H1 (cell line): ENCODE measurements at regions not wholly inside any gene's neighbourhood (a gene's known extent, or its start where the extent isn't known, plus 50 kb on each side); places are given as distances from the start of the nearest gene placed in this dataset.

Experiments
- CTCF ChIA-PET: fragments of 300-600 bp; sonication (Branson Sonifier 250); formaldehyde crosslinking; loops from one replicate; lab custom pipeline; 2021; ENCODE audit not compliant: partially characterized antibody; lab: Charles Lee
- POLR2A ChIA-PET: fragments of 300-600 bp; sonication (Branson Sonifier 250); formaldehyde crosslinking; loops from one replicate; lab custom pipeline; 2021; ENCODE audit warnings: inconsistent platforms; ENCODE audit not compliant: partially characterized antibody; lab: Charles Lee
- DNase-seq, 2 experiments: peaks; one replicate each; pipeline versions ENCODE4 v3.0.0 to v3.0.0-alpha.2; 2010 to 2022; ENCODE audit warnings: low spot score in 2 of 2, low read depth in 1 of 2, mixed read lengths in 1 of 2
- FAIRE-seq: peaks from 2 replicates; lab custom pipeline; 2011; peaks lifted over from hg19 to GRCh38; lab: Jason Lieb, UNC
- H2AFZ ChIP-seq: 2 replicates; pipeline ENCODE4 v1.8.1; 2012; ENCODE audit warnings: low read length, inconsistent platforms
- H2AK5ac ChIP-seq: 2 replicates; pipeline ENCODE4 v1.6.1; 2013; ENCODE audit warnings: low read depth, low read length
- H2BK120ac ChIP-seq: replicated peaks from 2 replicates; pipeline ENCODE3; 2013; ENCODE audit warnings: low read depth, low read length, inconsistent platforms
- H2BK12ac ChIP-seq: 2 replicates; pipeline ENCODE4 v1.6.1; 2013; ENCODE audit warnings: low read depth, low read length
- H2BK15ac ChIP-seq: 2 replicates; pipeline ENCODE4 v1.6.1; 2013; ENCODE audit warnings: low read length
- H2BK20ac ChIP-seq: 2 replicates; pipeline ENCODE4 v1.6.1; 2013; ENCODE audit warnings: low read length
- H2BK5ac ChIP-seq: 2 replicates; pipeline ENCODE4 v1.6.1; 2013; ENCODE audit warnings: low read depth, low read length
- H3K14ac ChIP-seq: 2 replicates; pipeline ENCODE4 v1.6.1; 2013; ENCODE audit warnings: inconsistent platforms; ENCODE audit not compliant: insufficient read length
- H3K18ac ChIP-seq: 2 replicates; pipeline ENCODE4 v1.6.1; 2013; ENCODE audit warnings: low read length; ENCODE audit errors: extremely low read depth
- H3K23ac ChIP-seq: 2 replicates; pipeline ENCODE4 v1.6.1; 2013; ENCODE audit warnings: inconsistent platforms; ENCODE audit not compliant: insufficient read length
- H3K23me2 ChIP-seq: 2 replicates; pipeline ENCODE4 v1.6.1; 2013; ENCODE audit warnings: low read depth, low read length
- H3K27ac ChIP-seq: 2 replicates; pipeline ENCODE4 v1.6.1; 2011; ENCODE audit warnings: low read depth, low read length, inconsistent platforms
- H3K27me3 ChIP-seq, 4 experiments: replicated peaks in 1 of 4; 1 replicate in 1 of 4; 2 replicates in 3 of 4; pipeline versions ENCODE4 v1.6.1 to v1.8.1; 2011 to 2013; ENCODE audit warnings: low read length in 3 of 4, mild to moderate bottlenecking in 3 of 4, inconsistent platforms in 2 of 4, mixed read lengths in 2 of 4, moderate library complexity in 1 of 4; ENCODE audit not compliant: control insufficient read depth in 3 of 4, insufficient read depth in 3 of 4; ENCODE audit errors: extremely low read depth in 1 of 4
- H3K36me3 ChIP-seq, 4 experiments: 2 replicates each; pipeline versions ENCODE4 v1.6.1 to v1.8.1; 2011 to 2013; ENCODE audit warnings: mild to moderate bottlenecking in 4 of 4, low read length in 3 of 4, moderate library complexity in 2 of 4, control low read depth in 1 of 4, inconsistent platforms in 1 of 4; ENCODE audit not compliant: insufficient read depth in 4 of 4, control insufficient read depth in 2 of 4
- H3K4ac ChIP-seq: replicated peaks from 2 replicates; pipeline ENCODE3; 2013; ENCODE audit warnings: low read length, low read depth, mixed read lengths, inconsistent platforms; ENCODE audit not compliant: insufficient read length
- H3K4me1 ChIP-seq, 4 experiments: replicated peaks in 1 of 4; 1 replicate in 1 of 4; 2 replicates in 3 of 4; pipeline versions ENCODE4 v1.6.1 to v1.8.1; 2011 to 2013; ENCODE audit warnings: low read length in 3 of 4, inconsistent platforms in 2 of 4, mixed read lengths in 1 of 4; ENCODE audit not compliant: insufficient read depth in 4 of 4, control insufficient read depth in 3 of 4
- H3K4me2 ChIP-seq, 2 experiments: 2 replicates each; pipeline versions ENCODE4 v1.6.1 to v1.8.1; 2011 to 2013; ENCODE audit warnings: low read depth in 2 of 2, low read length in 2 of 2, control low read depth in 1 of 2, inconsistent platforms in 1 of 2, mild to moderate bottlenecking in 1 of 2; ENCODE audit not compliant: insufficient read depth in 1 of 2
- H3K4me3 ChIP-seq, 4 experiments: fragments of 200-600, 300-600 bp in 1 of 4; sonication (generic), shearing (Covaris generic), sonication (Bioruptor Twin) in 1 of 4; 2 replicates each; pipeline versions ENCODE4 v1.5.1 to v1.8.1; 2011 to 2016; ENCODE audit warnings: low read length in 4 of 4, low read depth in 3 of 4, control low read depth in 2 of 4, inconsistent platforms in 2 of 4, mild to moderate bottlenecking in 2 of 4, mixed read lengths in 1 of 4, moderate library complexity in 1 of 4; ENCODE audit not compliant: insufficient read depth in 2 of 4; ENCODE audit errors: extremely low read depth in 1 of 4
- H3K56ac ChIP-seq: replicated peaks from 2 replicates; pipeline ENCODE3; 2013; ENCODE audit warnings: low read depth, mild to moderate bottlenecking, mixed read lengths, low read length, inconsistent platforms; ENCODE audit not compliant: insufficient read length
- H3K79me1 ChIP-seq: 2 replicates; pipeline ENCODE4 v1.6.1; 2013; ENCODE audit warnings: low read depth, low read length, control low read depth
- H3K79me2 ChIP-seq, 2 experiments: 2 replicates each; pipeline versions ENCODE4 v1.6.1 to v1.8.1; 2012 to 2013; ENCODE audit warnings: low read length in 2 of 2, mild to moderate bottlenecking in 2 of 2, inconsistent platforms in 1 of 2; ENCODE audit not compliant: insufficient read depth in 2 of 2, control insufficient read depth in 1 of 2
- H3K9ac ChIP-seq, 4 experiments: replicated peaks in 1 of 4; 1 replicate in 1 of 4; 2 replicates in 3 of 4; pipeline versions ENCODE4 v1.6.1 to v1.8.1; 2011 to 2013; ENCODE audit warnings: low read depth in 3 of 4, low read length in 3 of 4, control low read depth in 2 of 4, mild to moderate bottlenecking in 2 of 4, moderate library complexity in 2 of 4, inconsistent platforms in 1 of 4; ENCODE audit errors: extremely low read depth in 1 of 4
- H3K9me3 ChIP-seq, 2 experiments: 2 replicates each; pipeline versions ENCODE4 v1.6.1 to v1.8.1; 2012 to 2013; ENCODE audit warnings: mild to moderate bottlenecking in 2 of 2, moderate library complexity in 2 of 2, control low read depth in 1 of 2, inconsistent platforms in 1 of 2, low read depth in 1 of 2, low read length in 1 of 2, mixed read lengths in 1 of 2; ENCODE audit not compliant: insufficient read depth in 2 of 2
- H4K20me1 ChIP-seq, 2 experiments: replicated peaks in 1 of 2; 2 replicates each; pipeline versions ENCODE3 to v1.8.1; 2011 to 2013; ENCODE audit warnings: inconsistent platforms in 2 of 2, low read length in 2 of 2, mild to moderate bottlenecking in 1 of 2; ENCODE audit not compliant: insufficient read depth in 2 of 2, control insufficient read depth in 1 of 2
- H4K5ac ChIP-seq: 2 replicates; pipeline ENCODE4 v1.6.1; 2013; ENCODE audit warnings: low read length, low read depth, mixed read lengths, inconsistent platforms; ENCODE audit not compliant: insufficient read length
- H4K8ac ChIP-seq: 2 replicates; pipeline ENCODE4 v1.8.0; 2013; ENCODE audit warnings: mild to moderate bottlenecking, moderate library complexity, low read length, inconsistent platforms; ENCODE audit not compliant: insufficient read depth; ENCODE audit errors: extremely low read depth
- H4K91ac ChIP-seq: replicated peaks from 2 replicates; pipeline ENCODE3; 2013; ENCODE audit warnings: low read length, mixed read lengths, inconsistent platforms; ENCODE audit not compliant: insufficient read length
- BCL11A ChIP-seq, 2 experiments: IDR thresholded peaks; one replicate each; pipeline ENCODE4 v1.6.1; 2011; ENCODE audit warnings: low read depth in 2 of 2, low read length in 2 of 2, mild to moderate bottlenecking in 2 of 2
- CBX8 ChIP-seq: fragments of 300-800, 300-1000 bp; sonication (generic); IDR thresholded peaks from 2 replicates; pipeline ENCODE4 v1.7.1; 2016; ENCODE audit warnings: low read depth, low read length, borderline replicate concordance
- CEBPB ChIP-seq: IDR thresholded peaks from 2 replicates; pipeline ENCODE4 v1.6.1; 2012; ENCODE audit warnings: low read depth, low read length
- CREB1 ChIP-seq: IDR thresholded peaks from 2 replicates; pipeline ENCODE4 v1.6.1; 2012; ENCODE audit warnings: inconsistent platforms
- EGR1 ChIP-seq: IDR thresholded peaks from 2 replicates; pipeline ENCODE4 v1.6.1; 2011; ENCODE audit warnings: low read depth, low read length, borderline replicate concordance
- EZH2 ChIP-seq: fragments of 200-600 bp; sonication (generic); IDR thresholded peaks from 2 replicates; pipeline ENCODE4 v1.7.1; 2012; ENCODE audit warnings: low read depth, mild to moderate bottlenecking, moderate library complexity, low read length, inconsistent platforms; ENCODE audit not compliant: severe bottlenecking
- KDM5A ChIP-seq: fragments of 200-600 bp; IDR thresholded peaks from 2 replicates; pipeline ENCODE4 v1.7.1; 2012; ENCODE audit warnings: mild to moderate bottlenecking, low read length, inconsistent platforms, mixed read lengths
- POLR2A ChIP-seq, 2 experiments: IDR thresholded peaks; 1 replicate in 1 of 2; 2 replicates in 1 of 2; pipeline ENCODE4 v1.6.1; 2011; ENCODE audit warnings: low read depth in 2 of 2, low read length in 2 of 2, mild to moderate bottlenecking in 2 of 2; ENCODE audit errors: control extremely low read depth in 1 of 2
- POLR2AphosphoS5 ChIP-seq: IDR thresholded peaks from 2 replicates; pipeline ENCODE4 v1.6.1; 2011; ENCODE audit warnings: low read depth, low read length
- RBBP5 ChIP-seq: IDR thresholded peaks from 2 replicates; pipeline ENCODE4 v1.7.1; 2012; ENCODE audit warnings: low read depth, mild to moderate bottlenecking, inconsistent platforms, low read length, moderate library complexity, borderline replicate concordance
- RNF2 ChIP-seq: fragments of 200-900, 300-1000 bp; sonication (generic); IDR thresholded peaks from 2 replicates; pipeline ENCODE4 v1.7.1; 2016; ENCODE audit warnings: borderline replicate concordance, low read depth, mild to moderate bottlenecking, antibody characterized with exemption, low read length; ENCODE audit not compliant: poor library complexity, severe bottlenecking; ENCODE audit errors: missing control alignments
- TAF1 ChIP-seq: IDR thresholded peaks from 2 replicates; pipeline ENCODE4 v1.6.1; 2011; ENCODE audit warnings: mild to moderate bottlenecking, low read depth, low read length
- TCF12 ChIP-seq: IDR thresholded peaks from 2 replicates; pipeline ENCODE4 v1.6.1; 2011; ENCODE audit warnings: low read depth, mild to moderate bottlenecking, low read length
- TEAD4 ChIP-seq: IDR thresholded peaks from 2 replicates; pipeline ENCODE4 v1.6.1; 2012; ENCODE audit warnings: low read depth, low read length, inconsistent platforms, mixed read lengths
- WGBS, 2 experiments: shearing (Covaris generic) in 1 of 2; methylation state at CpG; one replicate each; pipeline versions ENCODE4 v1.1.6 to v1.1.7; 2013 to 2015; ENCODE audit warnings: low lambda C conversion rate in 2 of 2, mixed read lengths in 2 of 2, inconsistent platforms in 1 of 2, low coverage in 1 of 2, missing lambda C conversion rate in 1 of 2; ENCODE audit not compliant: insufficient replicate concordance in 2 of 2, insufficient coverage in 1 of 2, insufficient read length in 1 of 2; ENCODE audit errors: extremely low coverage in 1 of 2, missing lambda C conversion rate in 1 of 2; 5-methylcytosine and 5-hydroxymethylcytosine counted together

DNA sequence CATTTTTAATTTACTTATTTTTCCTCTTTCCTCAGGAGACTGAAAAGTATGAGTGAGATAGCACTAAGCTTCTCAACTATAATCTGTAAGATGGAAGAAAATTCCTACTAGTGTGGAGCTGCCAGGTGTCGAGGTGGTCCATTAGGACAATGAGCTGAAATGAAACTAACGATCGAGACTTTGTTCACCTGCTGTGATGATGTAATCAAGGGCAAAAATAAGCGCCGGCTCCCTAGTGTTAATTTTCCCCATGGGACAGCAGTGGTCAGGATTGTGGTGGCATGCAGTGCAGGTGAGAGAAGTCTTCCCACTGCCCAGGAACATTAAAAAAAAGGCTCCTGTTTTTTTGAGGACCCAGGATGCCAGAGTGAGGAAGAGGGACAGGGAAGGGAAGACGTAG, 859.1 kb upstream of the GCFC2 start:
- H3K23me2 ChIP-seq: no peaks in the 10 kb centered on the region
- no peak overlapping the region for H4K5ac ChIP-seq
- no peaks in the 10 kb centered on the region for H3K27me3 ChIP-seq
- no peak overlapping the region for H3K27ac ChIP-seq
- peak overlapping the region; percentile 92; the same call in 1 of the 2 replicates for H2BK20ac ChIP-seq
- H3K23ac ChIP-seq: no peak overlapping the region
- H3K4me1 ChIP-seq: peaks cover 0 to 16% (median 3%) of the 10 kb centered on the region in 4 experiments; a peak in 4 of 7 replicates
- no peak for DNase-seq
- no peak overlapping the region for H2BK120ac ChIP-seq
- no peak overlapping the region for H3K14ac ChIP-seq
- FAIRE-seq: no peak
- H3K4ac ChIP-seq: no peak overlapping the region
- no peak overlapping the region for H2BK15ac ChIP-seq
- H2AK5ac ChIP-seq: peak overlapping the region; percentile 75
- H3K4me3 ChIP-seq: no peak overlapping the region
- H4K91ac ChIP-seq: peak overlapping the region; percentile 58
- no peak overlapping the region for H4K8ac ChIP-seq
- H3K79me2 ChIP-seq: no peaks in the 10 kb centered on the region
- CTCF ChIA-PET: interaction anchor here (2.6 kb wide), 1 partner anchor 29 kb away, joined by 10 read pairs; no protein-coding TSS in a partner anchor
- peak overlapping the region; percentile 32; the same call in 1 of the 2 replicates for H2BK12ac ChIP-seq
- no peak overlapping the region for H2AFZ ChIP-seq
- H3K9me3 ChIP-seq: peaks cover 8 to 11% of the 10 kb centered on the region in 2 experiments; a peak in 3 of 4 replicates
- peak overlapping the region; percentile 86; the same call in 1 of the 2 replicates for H2BK5ac ChIP-seq
- peak overlapping the region; percentile 80; the same call in 1 of the 2 replicates for H3K18ac ChIP-seq
- no peaks in the 10 kb centered on the region; a peak in 2 of 8 replicates for H3K36me3 ChIP-seq
- WGBS, 2 experiments: 76% methylated on average over 6 of the region's 6 CpGs; no CpG with 5 or more reads in 1 of the 2 experiments
- no peak overlapping the region for H3K4me2 ChIP-seq
- POLR2A ChIA-PET: no interaction called here
- no peaks in the 10 kb centered on the region for H4K20me1 ChIP-seq
- no peaks in the 10 kb centered on the region for H3K79me1 ChIP-seq
- no peak overlapping the region for H3K9ac ChIP-seq
- no peak for TF ChIP-seq POLR2AphosphoS5
- no peak for TF ChIP-seq CEBPB
- no peak for TF ChIP-seq RBBP5
- no peak for TF ChIP-seq KDM5A
- TF ChIP-seq BCL11A (IDR thresholded peaks at IDR 0.05; ENCODE audit: low read depth in 2 of 2, low read length in 2 of 2): no peak
- no peak for TF ChIP-seq TCF12
- TF ChIP-seq CREB1: no peak
- TF ChIP-seq TAF1: no peak
- TF ChIP-seq POLR2A (IDR thresholded peaks at IDR 0.05; ENCODE audit: control extremely low read depth in 1 of 2, low read depth in 2 of 2, low read length in 2 of 2): no peak
- TF ChIP-seq TEAD4: no peak
- TF ChIP-seq CBX8: no peak
- no peak for TF ChIP-seq EZH2
- no peak for TF ChIP-seq EGR1
- no peak for TF ChIP-seq RNF2
- H3K56ac ChIP-seq: no peak overlapping the region
